ENCODE measurements at regions not wholly inside any gene's neighbourhood (a gene's known extent, or its start where the extent isn't known, plus 50 kb on each side); places are given as distances from the start of the nearest gene placed in this dataset.
"Not testable (repeated sequence)": the region's sequence is repeated elsewhere in the genome, so short reads cannot be mapped to it uniquely, and the experiment has no call there.

DNA sequence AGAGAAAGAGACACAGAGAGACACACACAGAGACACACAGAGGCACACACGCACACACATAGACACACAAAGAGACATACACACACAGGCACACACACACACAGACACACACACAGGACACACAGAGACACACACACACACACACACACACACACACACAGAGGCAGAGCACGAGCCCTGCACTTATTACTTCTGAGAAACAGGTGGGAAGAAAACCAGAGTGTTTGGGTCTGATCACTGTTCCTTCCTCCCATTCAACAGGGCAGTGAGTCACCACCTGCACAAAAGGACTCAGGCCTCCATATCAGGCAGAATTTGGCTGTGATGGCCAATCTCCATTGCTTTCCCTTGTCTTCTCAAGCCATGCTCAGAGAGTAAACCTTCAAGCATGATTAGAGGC is 285.0 kb downstream of the ANAPC1 start:
- DNase-seq = not testable (repeated sequence)

DNA sequence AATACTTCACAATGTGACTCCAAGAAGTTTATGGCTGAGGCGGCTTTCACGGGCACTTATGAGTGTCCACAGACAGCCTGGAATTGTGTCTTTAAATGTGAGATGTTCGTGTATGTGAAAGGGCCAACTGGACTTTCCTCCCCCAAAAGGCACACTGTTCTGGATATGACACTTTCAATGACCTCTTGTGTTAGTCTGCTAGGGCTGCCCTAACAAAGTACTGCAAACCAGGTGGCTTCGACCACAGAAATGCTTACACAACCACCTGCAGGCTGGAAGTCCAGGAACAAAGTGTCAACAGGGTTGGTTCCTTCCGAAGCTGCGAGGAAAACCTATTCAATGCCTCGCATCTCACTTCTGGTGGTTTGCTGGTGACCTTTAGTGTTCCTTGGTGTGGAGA is 281.7 kb downstream of the ANAPC1 start:
- DNase-seq = not testable (repeated sequence)

GRCh38 chr2:111605798-111606197 is 278.2 kb downstream of the ANAPC1 start:
- not testable (repeated sequence) for DNase-seq

DNA sequence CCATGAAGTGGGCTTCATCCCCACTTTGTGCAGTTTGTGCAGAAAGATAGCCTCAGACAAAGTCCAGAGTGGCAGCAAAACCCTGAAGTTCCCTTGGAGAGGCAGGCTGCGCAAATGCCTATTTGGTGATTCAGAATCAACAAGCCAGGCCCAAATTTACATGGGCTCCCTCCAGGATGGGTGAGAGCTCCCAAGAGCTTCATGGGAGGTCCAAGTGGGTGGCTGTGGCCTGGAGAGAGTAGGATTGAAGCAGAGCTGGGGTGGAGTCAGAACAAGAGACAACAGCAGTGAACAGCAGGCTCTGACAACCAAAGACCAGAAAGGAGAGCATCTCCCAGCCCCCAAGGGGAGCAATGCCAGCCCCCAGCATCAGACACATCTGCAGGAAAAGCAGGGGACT is 277.4 kb downstream of the ANAPC1 start:
- not testable (repeated sequence) for DNase-seq

DNA sequence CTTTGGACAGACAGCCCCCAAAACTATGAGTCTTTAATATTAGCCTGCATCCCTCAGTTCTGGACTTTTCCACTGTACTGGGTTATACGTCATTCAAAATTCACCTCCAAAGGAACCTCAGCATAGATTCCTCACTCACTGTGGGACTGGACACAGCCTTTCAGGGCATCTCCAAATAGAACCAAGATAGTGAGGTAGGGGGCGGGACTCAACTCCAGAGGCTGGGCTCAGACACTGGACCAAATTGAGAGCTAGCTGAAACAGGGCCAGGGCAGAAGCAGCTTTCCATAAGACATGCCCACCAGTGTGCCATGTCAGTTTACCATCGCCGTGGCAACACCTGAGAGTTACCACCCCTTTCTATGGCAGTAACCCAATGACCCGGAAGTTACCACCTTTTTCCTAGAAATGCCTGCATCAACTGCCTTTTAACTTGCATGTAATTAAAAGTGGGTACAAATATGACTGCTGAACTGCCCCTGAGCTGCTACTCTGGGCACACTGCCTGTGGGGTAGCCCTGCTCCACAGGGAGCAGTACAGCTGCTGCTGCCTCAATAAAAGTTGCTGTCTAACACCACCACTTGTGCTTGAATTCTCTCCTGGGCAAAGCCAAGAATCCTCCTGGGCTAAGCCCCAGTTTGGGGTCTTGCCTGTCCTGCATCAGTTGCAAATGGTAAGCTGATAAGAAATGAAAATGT is 274.7 kb downstream of the ANAPC1 start:
- not testable (repeated sequence) for DNase-seq

DNA sequence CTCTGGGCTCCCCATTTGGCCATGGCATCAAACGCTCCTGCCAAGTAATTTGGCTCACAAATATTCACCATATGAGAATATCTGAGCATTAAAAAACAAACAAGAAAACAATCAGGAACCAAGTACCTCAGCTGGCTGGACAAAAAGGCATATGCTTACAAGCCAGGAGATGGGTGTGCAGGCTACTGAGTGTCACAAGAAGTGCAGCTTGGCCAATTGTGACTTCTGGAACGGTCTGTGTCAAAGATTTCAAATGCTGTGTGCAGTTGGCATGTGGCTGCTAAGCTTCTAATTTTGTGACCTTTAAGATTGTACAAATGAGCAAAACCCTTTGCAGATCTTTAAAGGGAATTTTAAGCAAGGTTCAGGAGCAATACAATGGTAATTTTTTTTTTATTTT is 274.0 kb downstream of the ANAPC1 start:
- not testable (repeated sequence) for DNase-seq

- no peak for DNase-seq
Observed at GRCh38 chr2:111616651-111617218, 267.3 kb downstream of the ANAPC1 start.

- DNase-seq = no peak
Observed at GRCh38 chr2:111617299-111618225, 266.4 kb downstream of the ANAPC1 start.

DNA sequence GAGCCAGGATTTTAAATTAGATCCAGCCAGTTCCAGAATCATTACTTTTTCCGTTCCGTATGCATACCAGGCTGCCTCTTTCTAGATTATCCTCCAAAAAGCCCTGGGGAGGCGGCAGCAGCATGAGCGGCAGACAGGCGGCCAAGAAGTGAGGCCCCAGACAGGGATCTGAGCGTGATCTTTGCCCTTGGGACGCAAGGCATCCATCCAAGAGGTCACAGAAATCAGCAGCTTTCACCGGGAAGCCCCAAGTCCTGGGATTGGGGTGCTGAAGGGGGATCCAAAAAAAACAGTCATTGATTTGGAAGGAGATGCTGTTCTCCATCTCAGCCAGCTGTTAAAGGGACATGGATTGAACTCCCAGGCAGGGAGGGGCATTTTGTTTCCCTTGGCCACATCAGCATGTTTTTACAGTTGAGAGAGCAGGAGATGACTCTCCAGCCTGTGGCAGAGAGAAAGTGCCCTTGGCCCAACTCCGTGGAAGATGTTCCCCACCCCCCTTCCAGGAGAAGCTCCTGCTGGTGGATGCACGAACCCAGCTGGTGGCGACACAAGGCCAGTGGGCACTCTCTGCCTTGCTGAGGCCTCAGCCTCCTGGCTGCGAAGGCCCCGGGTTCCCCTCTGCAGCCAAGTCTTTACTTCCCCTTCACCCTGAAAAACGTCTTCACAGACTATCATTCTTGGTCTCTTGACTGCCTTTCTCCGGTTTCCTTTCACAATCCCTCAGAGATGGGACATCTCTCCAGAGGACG is 265.6 kb downstream of the ANAPC1 start:
- DNase-seq = no peak

DNA sequence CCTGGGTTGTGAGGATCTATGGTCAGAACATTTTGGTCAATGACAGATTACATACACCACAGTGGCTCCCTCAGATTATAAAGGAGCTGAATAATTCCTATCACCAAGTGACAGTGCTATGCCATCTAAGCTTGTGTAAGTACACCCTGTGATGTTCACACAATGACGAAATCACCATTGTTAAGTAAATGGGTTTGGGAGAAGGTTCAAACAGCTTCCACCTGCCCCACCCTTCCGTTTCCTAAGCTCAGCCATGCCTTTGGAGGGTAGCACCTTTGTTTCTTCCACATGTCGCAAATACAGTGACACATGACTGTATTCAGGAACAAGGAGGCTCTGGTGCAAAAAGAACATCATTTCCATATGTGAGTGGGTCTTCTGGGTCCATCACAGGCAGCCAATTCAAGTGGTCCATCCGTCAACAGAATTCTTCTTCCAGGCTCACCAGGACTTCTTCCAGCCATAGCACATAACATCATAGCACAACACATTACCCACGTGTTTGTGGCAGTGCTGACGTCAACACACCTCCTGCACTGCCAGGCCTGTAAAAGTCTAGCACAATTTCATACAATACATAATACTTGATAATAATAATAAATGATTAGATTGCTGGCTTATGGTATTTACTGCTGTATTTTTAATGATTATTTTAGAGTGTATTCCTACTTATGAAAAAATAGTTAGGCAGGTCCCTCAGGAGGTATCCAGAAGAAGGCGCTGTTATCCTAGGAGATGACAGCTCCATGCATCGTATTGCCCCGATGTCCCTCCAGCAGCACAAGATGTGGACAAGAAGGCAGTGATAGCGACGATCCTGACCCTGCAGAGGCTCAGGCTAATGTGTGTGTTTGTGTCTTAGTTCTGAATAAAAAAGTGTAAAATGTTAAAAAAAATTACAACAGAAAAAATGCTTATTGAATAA is 264.8 kb downstream of the ANAPC1 start:
- no peak for DNase-seq

- no peak for DNase-seq
Observed at GRCh38 chr2:111620281-111620680, 263.7 kb downstream of the ANAPC1 start.

- no peak for DNase-seq
Observed at GRCh38 chr2:111622859-111623258, 261.1 kb downstream of the ANAPC1 start.

DNA sequence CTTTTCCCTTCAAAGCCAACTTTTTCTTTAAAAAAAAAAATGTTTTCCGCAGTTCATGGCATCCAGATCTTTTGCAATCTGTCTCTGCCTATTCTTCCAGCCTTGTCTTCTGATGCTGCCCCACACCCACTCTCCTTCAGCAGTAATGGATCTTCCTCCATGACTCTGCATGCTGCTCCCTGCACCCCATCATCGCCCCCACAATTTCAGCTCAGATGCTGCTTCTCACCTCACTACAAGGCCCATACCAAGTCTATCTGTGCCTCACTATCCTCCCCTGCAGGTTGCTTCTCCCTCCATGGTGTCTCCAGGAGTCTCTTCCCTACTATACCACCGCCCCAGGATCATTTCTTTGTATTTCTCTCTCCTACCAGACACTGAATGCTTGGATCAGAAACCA is 260.6 kb downstream of the ANAPC1 start:
- no peak for DNase-seq

- peak; percentile 56 for DNase-seq
Observed at GRCh38 chr2:111624411-111625156, 259.4 kb downstream of the ANAPC1 start.

- not testable (repeated sequence) for DNase-seq
Observed at GRCh38 chr2:111625157-111625537, 258.8 kb downstream of the ANAPC1 start.

DNA sequence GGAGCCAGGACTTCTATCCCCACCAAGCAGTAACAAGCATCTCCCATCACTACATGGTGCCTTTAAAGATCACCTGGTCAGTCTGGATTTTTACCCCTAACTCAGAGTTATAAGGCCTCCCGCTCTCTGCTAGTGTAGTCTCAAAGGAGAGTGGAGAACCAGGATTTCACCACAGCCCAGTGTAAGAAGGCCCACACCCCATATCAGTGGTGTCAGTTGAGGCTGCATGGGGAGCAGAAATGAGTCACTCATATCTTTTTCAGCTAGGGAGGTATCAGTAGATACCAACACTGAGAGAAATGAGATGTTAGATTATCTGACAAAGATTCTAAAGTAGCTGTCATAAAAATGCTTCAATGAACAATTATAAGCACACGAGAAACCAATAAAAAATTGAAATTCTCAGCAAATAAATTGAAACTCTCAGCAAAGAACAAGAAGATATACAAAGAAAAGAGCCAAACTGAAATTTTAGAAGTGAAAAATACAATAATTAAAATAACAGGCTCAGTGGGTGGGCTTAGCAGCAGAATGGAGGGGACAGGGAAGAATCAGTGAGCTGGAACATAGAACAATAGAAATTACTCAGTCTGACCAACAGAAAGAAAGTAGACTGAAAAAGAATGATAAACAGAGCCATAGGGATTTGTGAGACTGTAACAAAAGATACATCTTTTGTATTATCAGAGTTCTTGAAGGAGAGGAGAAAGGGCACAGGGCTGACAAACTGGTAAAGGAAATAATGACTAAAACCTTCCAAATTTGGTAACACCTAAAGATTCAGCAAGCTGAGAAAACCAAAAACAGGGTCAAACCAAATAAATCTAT is 257.7 kb downstream of the ANAPC1 start:
- peak; percentile 83 for DNase-seq

DNA sequence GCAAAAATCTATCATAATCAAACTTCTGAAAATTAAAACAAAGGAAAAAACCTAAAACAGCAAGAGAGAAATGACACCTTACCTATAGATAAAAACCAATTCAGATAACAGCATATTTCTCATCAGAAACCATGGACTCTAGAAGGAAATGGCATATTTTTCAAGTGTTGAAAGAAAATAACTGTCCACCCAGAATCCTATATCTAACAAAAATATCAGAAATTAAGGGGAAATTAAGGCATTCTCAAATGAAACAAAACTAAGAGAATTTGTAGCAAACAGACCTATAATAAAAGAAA is 257.2 kb downstream of the ANAPC1 start:
- no peak for DNase-seq

DNA sequence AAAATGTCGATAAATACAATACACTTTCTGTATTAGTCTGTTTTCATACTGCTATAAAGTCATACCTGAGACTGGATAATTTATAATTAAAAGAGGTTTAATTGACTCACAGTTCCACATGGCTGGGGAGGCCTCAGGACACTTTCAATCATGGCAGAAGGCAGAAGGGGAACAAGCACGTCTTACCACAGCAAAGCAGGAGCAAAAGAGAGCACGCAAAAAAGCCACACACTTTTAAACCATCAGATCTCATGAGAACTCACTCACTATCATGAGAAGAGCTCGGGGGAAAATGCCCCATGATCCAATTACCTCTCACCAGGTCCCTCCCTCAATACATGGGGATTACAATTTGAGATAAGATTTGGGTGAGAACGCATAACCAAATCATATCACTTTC is 256.7 kb downstream of the ANAPC1 start:
- no peak for DNase-seq

- no peak for DNase-seq
Observed at GRCh38 chr2:111628221-111628620, 255.8 kb downstream of the ANAPC1 start.

GRCh38 chr2:111629983-111630382 is 254.0 kb downstream of the ANAPC1 start:
- DNase-seq = no peak

Measured in activated CD4-positive, alpha-beta T cell treated with anti-CD3 and anti-CD28 coated beads, Interleukin-10, Interleukin-2, amounts not matched to agents 100 ng/mL and 50 ng/mL, durations not matched to agents 16 hours and 8 hours (primary cell).